Activated CD4-positive, CD25-positive, alpha-beta regulatory T cell treated with anti-CD3 and anti-CD28 coated beads, Interleukin-2, amount 50 U/mL, for 72 hours (primary cell): ENCODE measurements at regions not wholly inside any gene's neighbourhood (a gene's known extent, or its start where the extent isn't known, plus 50 kb on each side); places are given as distances from the start of the nearest gene placed in this dataset.
A peak's percentile ranks its signal among the peaks of the same experiment; 100 is the strongest.
"Not testable (repeated sequence)": the region's sequence is repeated elsewhere in the genome, so short reads cannot be mapped to it uniquely, and the experiment has no call there.

Experiments used
- DNase-seq: peaks from one replicate; pipeline ENCODE4 v3.0.0; 2021

- DNase-seq = no peak
These were observed 185.2 kb downstream of the SHOX2 start for GRCh38 chr3:157920822-157921700.

GRCh38 chr3:157919319-157919887 lies 186.8 kb downstream of the SHOX2 start:
- DNase-seq = no peak

- no peak for DNase-seq
These were observed 187.8 kb downstream of the SHOX2 start for GRCh38 chr3:157918402-157918801.

GRCh38 chr3:157916672-157917071 lies 189.5 kb downstream of the SHOX2 start:
- DNase-seq = no peak

GRCh38 chr3:157914882-157915281 lies 191.3 kb downstream of the SHOX2 start:
- no peak for DNase-seq

- no peak for DNase-seq
These were observed 192.5 kb downstream of the SHOX2 start for GRCh38 chr3:157913741-157914150.

- no peak for DNase-seq
These were observed 193.4 kb downstream of the SHOX2 start for GRCh38 chr3:157912514-157913451.

GRCh38 chr3:157906627-157907026 lies 199.6 kb downstream of the SHOX2 start:
- DNase-seq = no peak

GRCh38 chr3:157905885-157906284 lies 200.3 kb downstream of the SHOX2 start:
- no peak for DNase-seq

GRCh38 chr3:157902680-157903079 lies 203.5 kb downstream of the SHOX2 start:
- DNase-seq = not testable (repeated sequence)

- DNase-seq = no peak
These were observed 218.2 kb downstream of the SHOX2 start for GRCh38 chr3:157888040-157888439.

GRCh38 chr3:157876556-157876955 lies 229.7 kb downstream of the SHOX2 start:
- DNase-seq = no peak

- no peak for DNase-seq
These were observed 233.3 kb downstream of the SHOX2 start for GRCh38 chr3:157872902-157873301.

- no peak for DNase-seq
These were observed 234.3 kb downstream of the SHOX2 start for GRCh38 chr3:157871838-157872460.

- no peak for DNase-seq
These were observed 235.0 kb downstream of the SHOX2 start for GRCh38 chr3:157871248-157871647.

GRCh38 chr3:157868946-157869345 lies 237.3 kb downstream of the SHOX2 start:
- DNase-seq = no peak

GRCh38 chr3:157868196-157868595 lies 238.0 kb downstream of the SHOX2 start:
- DNase-seq = no peak

- DNase-seq = peak; percentile 46
These were observed 240.7 kb downstream of the SHOX2 start for GRCh38 chr3:157865352-157866000.

- DNase-seq = no peak
These were observed 245.0 kb downstream of the SHOX2 start for GRCh38 chr3:157861076-157861765.

- DNase-seq = no peak
These were observed 246.7 kb downstream of the SHOX2 start for GRCh38 chr3:157859541-157859940.

- no peak for DNase-seq
These were observed 247.4 kb downstream of the SHOX2 start for GRCh38 chr3:157858821-157859220.

GRCh38 chr3:157857440-157857839 lies 248.8 kb downstream of the SHOX2 start:
- no peak for DNase-seq
